ENCODE measurements at regions not wholly inside any gene's neighbourhood (a gene's known extent, or its start where the extent isn't known, plus 50 kb on each side); places are given as distances from the start of the nearest gene placed in this dataset.

- TF ChIP-seq CTCF (IDR thresholded peaks at IDR 0.05), result no peak
- no peak for TF ChIP-seq POLR2A (IDR thresholded peaks at IDR 0.05)
These were observed 306.4 kb downstream of the SLCO4C1 start for GRCh38 chr5:101989659-101990058.

All from testis (tissue), 2 donors.